Gastroesophageal sphincter (tissue), 3 donors: ENCODE measurements at regions not wholly inside any gene's neighbourhood (a gene's known extent, or its start where the extent isn't known, plus 50 kb on each side); places are given as distances from the start of the nearest gene placed in this dataset.

Experiments used
- EP300 ChIP-seq: sonication (generic); formaldehyde crosslinking; IDR thresholded peaks from one replicate; pipeline ENCODE4 v1.6.1; 2017; ENCODE audit warnings: antibody characterized with exemption, mild to moderate bottlenecking
- POLR2A ChIP-seq, 2 donors: fragments of 450-650 bp; IDR thresholded peaks; one replicate each; pipeline ENCODE4 v1.6.1; 2017; ENCODE audit warnings: antibody characterized with exemption in 2 of 2, mild to moderate bottlenecking in 2 of 2, moderate library complexity in 1 of 2
- POLR2AphosphoS5 ChIP-seq: sonication (generic); formaldehyde crosslinking; IDR thresholded peaks from one replicate; pipeline ENCODE4 v1.6.1; 2017; ENCODE audit warnings: antibody characterized with exemption
- TF ChIP-seq, protein P1 (sequence below), 4 experiments: fragments of 200-600 bp in 2 of 4; fragments of 450-650 bp in 2 of 4; sonication (generic) in 1 of 4; IDR thresholded peaks; one replicate each; pipeline ENCODE4 v1.5.1; 2017 to 2019; ENCODE audit warnings: antibody characterized with exemption in 4 of 4, mild to moderate bottlenecking in 2 of 4, moderate library complexity in 2 of 4

DNA sequence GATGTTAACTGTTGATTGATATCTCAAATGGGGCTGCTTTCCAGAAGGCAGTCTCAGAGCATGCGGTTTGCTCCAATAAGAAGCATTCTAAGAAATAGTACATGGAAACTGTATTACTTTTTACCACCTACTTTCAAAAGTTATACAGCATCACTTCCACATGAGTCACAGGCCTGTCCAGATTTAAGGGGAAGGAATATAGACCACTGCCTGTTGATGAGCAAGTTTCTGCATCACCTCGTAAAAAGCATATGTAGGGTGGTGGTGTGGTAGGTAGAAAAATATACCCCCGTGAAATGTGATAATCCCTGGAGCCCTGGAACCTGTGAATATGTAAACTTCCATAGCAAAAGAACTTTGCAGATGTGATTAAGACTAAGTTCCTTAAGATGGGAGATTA, 816.6 kb upstream of the CDH6 start:
- TF ChIP-seq, protein P1, sequence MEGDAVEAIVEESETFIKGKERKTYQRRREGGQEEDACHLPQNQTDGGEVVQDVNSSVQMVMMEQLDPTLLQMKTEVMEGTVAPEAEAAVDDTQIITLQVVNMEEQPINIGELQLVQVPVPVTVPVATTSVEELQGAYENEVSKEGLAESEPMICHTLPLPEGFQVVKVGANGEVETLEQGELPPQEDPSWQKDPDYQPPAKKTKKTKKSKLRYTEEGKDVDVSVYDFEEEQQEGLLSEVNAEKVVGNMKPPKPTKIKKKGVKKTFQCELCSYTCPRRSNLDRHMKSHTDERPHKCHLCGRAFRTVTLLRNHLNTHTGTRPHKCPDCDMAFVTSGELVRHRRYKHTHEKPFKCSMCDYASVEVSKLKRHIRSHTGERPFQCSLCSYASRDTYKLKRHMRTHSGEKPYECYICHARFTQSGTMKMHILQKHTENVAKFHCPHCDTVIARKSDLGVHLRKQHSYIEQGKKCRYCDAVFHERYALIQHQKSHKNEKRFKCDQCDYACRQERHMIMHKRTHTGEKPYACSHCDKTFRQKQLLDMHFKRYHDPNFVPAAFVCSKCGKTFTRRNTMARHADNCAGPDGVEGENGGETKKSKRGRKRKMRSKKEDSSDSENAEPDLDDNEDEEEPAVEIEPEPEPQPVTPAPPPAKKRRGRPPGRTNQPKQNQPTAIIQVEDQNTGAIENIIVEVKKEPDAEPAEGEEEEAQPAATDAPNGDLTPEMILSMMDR (IDR thresholded peaks at IDR 0.05) = no peak
- TF ChIP-seq POLR2AphosphoS5 = no peak
- TF ChIP-seq POLR2A (IDR thresholded peaks at IDR 0.05) = no peak
- no peak for TF ChIP-seq EP300
